Trophoblast cell (in vitro differentiated cells and primary cell): ENCODE measurements at regions not wholly inside any gene's neighbourhood (a gene's known extent, or its start where the extent isn't known, plus 50 kb on each side); places are given as distances from the start of the nearest gene placed in this dataset.

Experiments
- DNase-seq, 2 donors: peaks; one replicate each; pipeline ENCODE4 v3.0.0-alpha.2; 2016
- H2AFZ ChIP-seq: 2 replicates; pipeline ENCODE4 v1.6.1; 2013; ENCODE audit warnings: low read length, moderate library complexity, mild to moderate bottlenecking; ENCODE audit not compliant: insufficient read depth, poor library complexity
- H2AK5ac ChIP-seq: 2 replicates; pipeline ENCODE4 v1.6.1; 2013; ENCODE audit warnings: mild to moderate bottlenecking, low read length
- H2BK120ac ChIP-seq: 2 replicates; pipeline ENCODE4 v1.6.1; 2013; ENCODE audit warnings: low read length, mild to moderate bottlenecking, moderate library complexity; ENCODE audit not compliant: insufficient read depth, poor library complexity
- H2BK12ac ChIP-seq: 2 replicates; pipeline ENCODE4 v1.6.1; 2013; ENCODE audit warnings: mild to moderate bottlenecking, low read length, moderate library complexity
- H2BK5ac ChIP-seq: 2 replicates; pipeline ENCODE4 v1.6.1; 2013; ENCODE audit warnings: low read length, low read depth, moderate library complexity, mild to moderate bottlenecking; ENCODE audit not compliant: poor library complexity
- H3K14ac ChIP-seq: 2 replicates; pipeline ENCODE4 v1.6.1; 2013; ENCODE audit warnings: mild to moderate bottlenecking, low read length
- H3K18ac ChIP-seq: 2 replicates; pipeline ENCODE4 v1.6.1; 2013; ENCODE audit warnings: mild to moderate bottlenecking, low read length
- H3K23ac ChIP-seq: 2 replicates; pipeline ENCODE4 v1.6.1; 2013; ENCODE audit warnings: low read length
- H3K27ac ChIP-seq: 2 replicates; pipeline ENCODE4 v1.5.1; 2013; ENCODE audit warnings: low read depth, mild to moderate bottlenecking, inconsistent platforms, low read length, moderate library complexity
- H3K27me3 ChIP-seq: 2 replicates; pipeline ENCODE4 v1.6.1; 2013; ENCODE audit warnings: inconsistent platforms, mild to moderate bottlenecking, low read length, moderate library complexity; ENCODE audit not compliant: insufficient read depth
- H3K36me3 ChIP-seq, 2 experiments: 1 replicate in 1 of 2; 2 replicates in 1 of 2; pipeline ENCODE4 v1.6.1; 2013; ENCODE audit warnings: low read length in 2 of 2, mild to moderate bottlenecking in 2 of 2, moderate library complexity in 1 of 2; ENCODE audit not compliant: insufficient read depth in 2 of 2, control insufficient read depth in 1 of 2
- H3K4ac ChIP-seq: 2 replicates; pipeline ENCODE4 v1.6.1; 2013; ENCODE audit warnings: low read depth, mild to moderate bottlenecking, low read length, moderate library complexity
- H3K4me1 ChIP-seq, 2 experiments: 1 replicate in 1 of 2; 2 replicates in 1 of 2; pipeline ENCODE4 v1.6.1; 2013; ENCODE audit warnings: low read length in 2 of 2, mild to moderate bottlenecking in 2 of 2, moderate library complexity in 1 of 2; ENCODE audit not compliant: insufficient read depth in 2 of 2, control insufficient read depth in 1 of 2
- H3K4me2 ChIP-seq: 2 replicates; pipeline ENCODE4 v1.6.1; 2013; ENCODE audit warnings: inconsistent platforms, mild to moderate bottlenecking, low read length, moderate library complexity
- H3K4me3 ChIP-seq: 2 replicates; pipeline ENCODE4 v1.5.1; 2013; ENCODE audit warnings: mild to moderate bottlenecking, low read depth, low read length, inconsistent platforms
- H3K79me1 ChIP-seq: one replicate; pipeline ENCODE4 v1.6.1; 2013; ENCODE audit warnings: low read length
- H3K79me2 ChIP-seq: 2 replicates; pipeline ENCODE4 v1.6.1; 2013; ENCODE audit warnings: low read length, mild to moderate bottlenecking; ENCODE audit not compliant: control insufficient read depth, insufficient read depth, poor library complexity
- H3K9ac ChIP-seq: 2 replicates; pipeline ENCODE4 v1.6.1; 2013; ENCODE audit warnings: mild to moderate bottlenecking, low read length
- H3K9me3 ChIP-seq: 2 replicates; pipeline ENCODE4 v1.6.1; 2013; ENCODE audit warnings: low read depth, mild to moderate bottlenecking, control low read depth, inconsistent platforms, low read length; ENCODE audit not compliant: insufficient read depth
- H4K12ac ChIP-seq: 2 replicates; pipeline ENCODE4 v1.6.1; 2013; ENCODE audit warnings: low read depth, mild to moderate bottlenecking, low read length, moderate library complexity
- H4K8ac ChIP-seq: 2 replicates; pipeline ENCODE4 v1.6.1; 2013; ENCODE audit warnings: low read depth, mild to moderate bottlenecking, low read length, moderate library complexity
- H4K91ac ChIP-seq: one replicate; pipeline ENCODE4 v1.6.1; 2013; ENCODE audit warnings: low read depth, mild to moderate bottlenecking, low read length, moderate library complexity
- WGBS: extraction: QIAGEN DNeasy Blood & Tissue Kit; methylation state at CpG from one replicate; pipeline ENCODE4 v1.1.7; 2013; ENCODE audit warnings: missing lambda C conversion rate; ENCODE audit not compliant: insufficient read length, insufficient coverage; ENCODE audit errors: extremely low coverage; 5-methylcytosine and 5-hydroxymethylcytosine counted together

DNA sequence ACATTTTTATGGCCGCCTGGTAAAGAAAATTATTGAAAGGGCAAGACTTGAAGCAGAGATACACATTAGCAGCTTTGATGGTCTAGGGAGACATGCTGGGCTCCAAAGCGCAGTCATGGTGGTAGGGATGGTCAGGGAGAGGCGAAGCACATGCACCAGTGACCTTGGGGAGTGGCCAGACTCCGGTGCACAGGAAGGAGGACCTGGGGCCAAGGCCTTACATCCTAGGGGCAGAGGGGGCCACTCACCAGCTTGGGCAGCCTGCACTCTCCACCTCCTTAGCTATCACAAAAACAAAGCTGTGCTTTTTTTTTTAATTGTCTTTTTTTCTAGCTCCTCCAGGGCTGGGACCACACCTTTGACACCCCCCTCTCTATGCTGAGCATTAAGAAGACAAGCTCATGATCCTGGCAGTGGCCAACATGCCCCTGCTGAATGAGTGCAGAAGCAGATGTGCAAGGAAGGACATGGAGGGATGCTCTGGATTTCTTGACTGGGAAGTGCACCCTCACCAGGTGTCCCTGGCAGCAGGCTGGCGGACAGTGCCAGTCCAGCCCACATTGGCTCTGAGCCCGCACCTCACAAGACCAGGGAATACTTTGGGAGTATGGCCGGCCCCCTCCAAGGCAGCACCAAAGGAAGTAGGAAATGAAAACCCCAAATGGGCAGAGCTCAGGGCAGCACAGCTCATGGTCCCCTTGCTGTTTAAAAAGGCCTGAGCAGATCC is 619.9 kb downstream of the TBC1D22A start:
- Histone ChIP-seq H2AK5ac (no peak overlapping the region), H3K4me2 (no peak overlapping the region), H3K36me3 (no peaks in the 10 kb centered on the region), H2BK5ac (no peak overlapping the region), H2AFZ (no peak overlapping the region), H3K4ac (no peak overlapping the region), H3K18ac (no peak overlapping the region), H3K4me3 (peak overlapping the region; percentile 28), H3K27ac (no peak overlapping the region), H3K4me1 (no peaks in the 10 kb centered on the region), H3K79me2 (no peaks in the 10 kb centered on the region), H4K8ac (no peak overlapping the region), H3K79me1 (no peaks in the 10 kb centered on the region), H3K9me3 (peaks cover 59% of the 10 kb centered on the region), H3K9ac (no peak overlapping the region), H2BK120ac (no peak overlapping the region), H4K12ac (no peak overlapping the region), H2BK12ac (no peak overlapping the region), H4K91ac (no peak overlapping the region), H3K23ac (no peak overlapping the region), H3K27me3 (no peaks in the 10 kb centered on the region), H3K14ac (no peak overlapping the region)
- DNase-seq, result no peak
- no CpG with 5 or more reads among the region's 7 CpGs for WGBS

GRCh38 chr22:47381240-47381639 is 618.8 kb downstream of the TBC1D22A start:
- H2AFZ ChIP-seq, result no peak overlapping the region
- H3K36me3 ChIP-seq, result no peaks in the 10 kb centered on the region
- peaks cover 59% of the 10 kb centered on the region for H3K9me3 ChIP-seq
- H3K4me3 ChIP-seq, result no peak overlapping the region
- H2AK5ac ChIP-seq, result no peak overlapping the region
- H3K79me2 ChIP-seq, result no peaks in the 10 kb centered on the region
- no peak overlapping the region for H2BK5ac ChIP-seq
- no CpG with 5 or more reads among the region's 14 CpGs for WGBS
- H4K12ac ChIP-seq, result no peak overlapping the region
- no peak for DNase-seq
- no peak overlapping the region for H3K23ac ChIP-seq
- H4K8ac ChIP-seq, result no peak overlapping the region
- H3K27me3 ChIP-seq, result no peaks in the 10 kb centered on the region
- H3K27ac ChIP-seq, result no peak overlapping the region
- no peak overlapping the region for H2BK120ac ChIP-seq
- H4K91ac ChIP-seq, result no peak overlapping the region
- no peak overlapping the region for H3K4me2 ChIP-seq
- no peak overlapping the region for H3K4ac ChIP-seq
- no peak overlapping the region for H3K14ac ChIP-seq
- H3K4me1 ChIP-seq, result no peaks in the 10 kb centered on the region
- no peak overlapping the region for H2BK12ac ChIP-seq
- H3K18ac ChIP-seq, result no peak overlapping the region
- no peak overlapping the region for H3K9ac ChIP-seq
- H3K79me1 ChIP-seq, result no peaks in the 10 kb centered on the region

GRCh38 chr22:47380692-47381091 is 618.2 kb downstream of the TBC1D22A start:
- no peak overlapping the region for H4K12ac ChIP-seq
- H3K27ac ChIP-seq, result no peak overlapping the region
- H3K4me1 ChIP-seq, result no peaks in the 10 kb centered on the region
- H2AFZ ChIP-seq, result no peak overlapping the region
- no CpG with 5 or more reads among the region's 5 CpGs for WGBS
- no peak overlapping the region for H3K23ac ChIP-seq
- no peaks in the 10 kb centered on the region for H3K79me1 ChIP-seq
- no peak overlapping the region for H2BK120ac ChIP-seq
- no peak overlapping the region for H4K8ac ChIP-seq
- H3K14ac ChIP-seq, result no peak overlapping the region
- H3K4me3 ChIP-seq, result no peak overlapping the region
- H2AK5ac ChIP-seq, result no peak overlapping the region
- no peak overlapping the region for H3K9ac ChIP-seq
- H3K4me2 ChIP-seq, result no peak overlapping the region
- no peak overlapping the region for H2BK5ac ChIP-seq
- peaks cover 60% of the 10 kb centered on the region for H3K9me3 ChIP-seq
- no peaks in the 10 kb centered on the region for H3K79me2 ChIP-seq
- no peak overlapping the region for H3K18ac ChIP-seq
- DNase-seq, result no peak
- H3K36me3 ChIP-seq, result no peaks in the 10 kb centered on the region
- H4K91ac ChIP-seq, result no peak overlapping the region
- no peak overlapping the region for H2BK12ac ChIP-seq
- no peaks in the 10 kb centered on the region for H3K27me3 ChIP-seq
- H3K4ac ChIP-seq, result no peak overlapping the region

DNA sequence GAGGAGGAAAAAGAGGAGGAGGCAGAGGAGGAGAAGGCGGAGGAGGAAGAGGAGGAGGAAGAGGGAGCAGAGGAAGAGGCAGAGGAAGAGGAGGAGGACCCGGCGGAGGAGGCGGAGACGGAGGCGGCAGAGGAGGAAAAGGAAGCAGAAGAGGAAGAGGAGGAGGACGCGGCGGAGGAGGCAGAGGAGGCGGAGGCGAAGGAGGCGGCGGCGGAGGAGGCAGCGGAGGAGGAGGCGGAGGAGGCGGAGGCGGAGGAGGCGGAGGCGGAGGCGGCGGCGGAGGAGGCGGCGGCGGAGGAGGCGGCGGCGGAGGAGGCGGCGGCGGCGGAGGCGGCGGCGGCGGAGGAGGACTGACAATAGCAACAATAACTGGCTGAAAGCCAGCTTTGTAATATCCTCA is 616.6 kb downstream of the TBC1D22A start:
- H4K12ac ChIP-seq, result no peak overlapping the region
- no CpG with 5 or more reads among the region's 37 CpGs for WGBS
- no peaks in the 10 kb centered on the region for H3K79me2 ChIP-seq
- H3K4me2 ChIP-seq, result no peak overlapping the region
- H2BK5ac ChIP-seq, result no peak overlapping the region
- no peak overlapping the region for H3K4me3 ChIP-seq
- no peak overlapping the region for H4K8ac ChIP-seq
- H3K18ac ChIP-seq, result no peak overlapping the region
- H3K14ac ChIP-seq, result no peak overlapping the region
- no peaks in the 10 kb centered on the region for H3K27me3 ChIP-seq
- H3K79me1 ChIP-seq, result no peaks in the 10 kb centered on the region
- H2AK5ac ChIP-seq, result no peak overlapping the region
- DNase-seq, result peak in 1 of 2 donors; percentile 1
- H4K91ac ChIP-seq, result no peak overlapping the region
- no peak overlapping the region for H3K23ac ChIP-seq
- H3K9ac ChIP-seq, result no peak overlapping the region
- H3K36me3 ChIP-seq, result no peaks in the 10 kb centered on the region
- peaks cover 67% of the 10 kb centered on the region for H3K9me3 ChIP-seq
- H3K4ac ChIP-seq, result no peak overlapping the region
- H3K27ac ChIP-seq, result no peak overlapping the region
- no peak overlapping the region for H2AFZ ChIP-seq
- H2BK12ac ChIP-seq, result no peak overlapping the region
- no peak overlapping the region for H2BK120ac ChIP-seq
- H3K4me1 ChIP-seq, result no peaks in the 10 kb centered on the region
